H1 (cell line): ENCODE measurements at regions not wholly inside any gene's neighbourhood (a gene's known extent, or its start where the extent isn't known, plus 50 kb on each side); places are given as distances from the start of the nearest gene placed in this dataset.

Source experiments
- BRCA1 ChIP-seq: IDR thresholded peaks from 2 replicates; pipeline ENCODE4 v1.6.1; 2012; ENCODE audit warnings: low read depth, low read length, improper control_type of control experiment
- CEBPB ChIP-seq: IDR thresholded peaks from 2 replicates; pipeline ENCODE4 v1.6.1; 2012; ENCODE audit warnings: low read depth, low read length
- EGR1 ChIP-seq: IDR thresholded peaks from 2 replicates; pipeline ENCODE4 v1.6.1; 2011; ENCODE audit warnings: low read depth, low read length, borderline replicate concordance
- GABPA ChIP-seq: IDR thresholded peaks from 2 replicates; pipeline ENCODE4 v1.6.1; 2011; ENCODE audit warnings: mild to moderate bottlenecking, low read length, moderate library complexity, borderline replicate concordance; ENCODE audit not compliant: insufficient read depth
- JUN ChIP-seq: IDR thresholded peaks from 2 replicates; pipeline ENCODE4 v1.6.1; 2011; ENCODE audit warnings: low read depth, mild to moderate bottlenecking, improper control_type of control experiment, low read length
- JUND ChIP-seq: IDR thresholded peaks from 2 replicates; pipeline ENCODE4 v1.6.1; 2011; ENCODE audit warnings: mild to moderate bottlenecking, improper control_type of control experiment, low read length
- KDM1A ChIP-seq: fragments of 200-600, 300-600 bp; sonication (generic); IDR thresholded peaks from 2 replicates; pipeline ENCODE4 v1.7.1; 2016; ENCODE audit warnings: mild to moderate bottlenecking, low read length, borderline replicate concordance
- RFX5 ChIP-seq: IDR thresholded peaks from 2 replicates; pipeline ENCODE4 v1.6.1; 2011; ENCODE audit warnings: low read depth, low read length, improper control_type of control experiment, borderline replicate concordance
- SUZ12 ChIP-seq: fragments of 200-600 bp; sonication (generic); IDR thresholded peaks from 2 replicates; pipeline ENCODE4 v1.6.1; 2012; ENCODE audit warnings: mild to moderate bottlenecking, inconsistent platforms, low read length, moderate library complexity, mixed read lengths
- TF ChIP-seq, protein P1 (sequence below), 3 experiments: IDR thresholded peaks; 1 replicate in 2 of 3; 2 replicates in 1 of 3; pipeline versions ENCODE4 v1.5.1 to v1.6.1; 2011; ENCODE audit warnings: low read length in 3 of 3, mild to moderate bottlenecking in 3 of 3, inconsistent platforms in 2 of 3, low read depth in 1 of 3, moderate library complexity in 1 of 3; ENCODE audit not compliant: insufficient read depth in 1 of 3; ENCODE audit errors: control extremely low read depth in 1 of 3
- TF ChIP-seq, protein P2 (sequence below): IDR thresholded peaks from 2 replicates; pipeline ENCODE4 v1.6.1; 2012; ENCODE audit warnings: inconsistent platforms

DNA sequence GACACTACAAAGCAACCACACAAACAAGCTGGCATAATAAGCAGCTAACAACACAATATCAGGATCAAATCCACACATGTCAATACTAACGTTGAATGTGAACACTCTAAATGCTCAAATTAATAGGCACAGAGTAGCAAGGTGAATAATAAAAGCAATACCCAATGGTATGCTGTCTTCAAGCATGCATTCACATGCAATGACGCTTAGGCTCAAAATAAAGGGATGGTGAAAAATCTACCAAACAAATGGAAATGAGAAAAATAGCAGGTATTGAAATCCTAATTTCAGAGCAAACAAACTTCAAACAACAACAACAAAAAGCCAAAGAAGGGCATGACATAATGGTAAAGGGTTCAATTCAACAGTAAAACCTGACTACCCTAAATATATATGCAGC, 74.0 kb upstream of the FAM47B start:
- no peak for TF ChIP-seq JUND
- no peak for TF ChIP-seq KDM1A
- no peak for TF ChIP-seq SUZ12
- TF ChIP-seq BRCA1 = no peak
- TF ChIP-seq, protein P1, sequence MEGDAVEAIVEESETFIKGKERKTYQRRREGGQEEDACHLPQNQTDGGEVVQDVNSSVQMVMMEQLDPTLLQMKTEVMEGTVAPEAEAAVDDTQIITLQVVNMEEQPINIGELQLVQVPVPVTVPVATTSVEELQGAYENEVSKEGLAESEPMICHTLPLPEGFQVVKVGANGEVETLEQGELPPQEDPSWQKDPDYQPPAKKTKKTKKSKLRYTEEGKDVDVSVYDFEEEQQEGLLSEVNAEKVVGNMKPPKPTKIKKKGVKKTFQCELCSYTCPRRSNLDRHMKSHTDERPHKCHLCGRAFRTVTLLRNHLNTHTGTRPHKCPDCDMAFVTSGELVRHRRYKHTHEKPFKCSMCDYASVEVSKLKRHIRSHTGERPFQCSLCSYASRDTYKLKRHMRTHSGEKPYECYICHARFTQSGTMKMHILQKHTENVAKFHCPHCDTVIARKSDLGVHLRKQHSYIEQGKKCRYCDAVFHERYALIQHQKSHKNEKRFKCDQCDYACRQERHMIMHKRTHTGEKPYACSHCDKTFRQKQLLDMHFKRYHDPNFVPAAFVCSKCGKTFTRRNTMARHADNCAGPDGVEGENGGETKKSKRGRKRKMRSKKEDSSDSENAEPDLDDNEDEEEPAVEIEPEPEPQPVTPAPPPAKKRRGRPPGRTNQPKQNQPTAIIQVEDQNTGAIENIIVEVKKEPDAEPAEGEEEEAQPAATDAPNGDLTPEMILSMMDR (IDR thresholded peaks at IDR 0.05; ENCODE audit: control extremely low read depth in 1 of 3, insufficient read depth in 1 of 3, low read depth in 1 of 3, low read length in 3 of 3) = no peak
- TF ChIP-seq, protein P2, sequence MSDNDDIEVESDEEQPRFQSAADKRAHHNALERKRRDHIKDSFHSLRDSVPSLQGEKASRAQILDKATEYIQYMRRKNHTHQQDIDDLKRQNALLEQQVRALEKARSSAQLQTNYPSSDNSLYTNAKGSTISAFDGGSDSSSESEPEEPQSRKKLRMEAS = no peak
- TF ChIP-seq CEBPB = no peak
- no peak for TF ChIP-seq JUN
- TF ChIP-seq GABPA = no peak
- no peak for TF ChIP-seq EGR1
- TF ChIP-seq RFX5 = no peak
